ENCODE measurements at regions not wholly inside any gene's neighbourhood (a gene's known extent, or its start where the extent isn't known, plus 50 kb on each side); places are given as distances from the start of the nearest gene placed in this dataset.

DNA sequence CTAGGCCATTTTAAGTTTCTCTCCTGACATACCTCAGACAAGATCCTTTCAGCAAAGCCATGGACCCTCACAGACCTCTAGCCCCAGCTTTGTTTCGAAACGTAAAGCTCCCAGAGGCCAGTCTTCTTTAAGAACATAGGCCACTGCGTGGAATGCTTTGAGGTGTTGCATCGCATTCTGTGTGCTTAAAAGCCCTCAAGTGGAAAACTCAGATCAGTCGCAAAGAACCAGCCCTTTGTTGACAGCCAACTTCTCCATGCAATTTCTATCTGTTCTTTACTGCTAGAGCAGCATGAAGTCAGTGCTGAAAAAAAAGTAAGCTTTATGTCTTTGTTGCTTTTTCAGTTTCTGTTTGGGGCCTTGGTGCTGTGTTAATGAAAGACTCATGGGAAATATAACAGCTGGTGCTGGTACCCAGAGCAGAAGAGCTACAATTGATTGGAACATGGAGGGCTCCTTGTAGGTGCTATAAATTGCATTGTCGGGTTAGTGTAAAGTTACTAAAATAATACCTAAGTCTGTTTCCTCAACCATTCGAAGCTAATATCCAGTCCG lies 142.6 kb downstream of the MAP3K7 start:
- Histone ChIP-seq H3K36me3 (ENCODE audit: insufficient read depth, low read length) (no peaks in the 10 kb centered on the region), H3F3A (ENCODE audit: insufficient read depth, low read length) (no peaks in the 10 kb centered on the region), H3K27me3 (ENCODE audit: insufficient read depth, low read length) (no peaks in the 10 kb centered on the region), H3K9me3 (ENCODE audit: low read length) (no peaks in the 10 kb centered on the region), H3K9me2 (ENCODE audit: low read depth, low read length) (no peaks in the 10 kb centered on the region), H3K79me2 (ENCODE audit: insufficient read depth, low read length) (no peaks in the 10 kb centered on the region), H3K9ac (ENCODE audit: low read length) (no peak overlapping the region), H3K4me3 (ENCODE audit: low read depth, low read length, poor library complexity, severe bottlenecking) (no peak overlapping the region), H3K4me1 (ENCODE audit: insufficient read depth, low read length, severe bottlenecking) (peaks cover 34% of the 10 kb centered on the region), H2AFZ (ENCODE audit: low read length) (no peak overlapping the region), H3K27ac (ENCODE audit: low read depth, low read length, poor library complexity, severe bottlenecking) (no peak overlapping the region), H3K4me2 (ENCODE audit: low read length) (no peak overlapping the region), H4K20me1 (ENCODE audit: insufficient read depth, low read length) (no peaks in the 10 kb centered on the region)
- TF ChIP-seq EZH2 (IDR thresholded peaks at IDR 0.05; ENCODE audit: borderline replicate concordance, low read length), result no peak
- TF ChIP-seq, protein P1, sequence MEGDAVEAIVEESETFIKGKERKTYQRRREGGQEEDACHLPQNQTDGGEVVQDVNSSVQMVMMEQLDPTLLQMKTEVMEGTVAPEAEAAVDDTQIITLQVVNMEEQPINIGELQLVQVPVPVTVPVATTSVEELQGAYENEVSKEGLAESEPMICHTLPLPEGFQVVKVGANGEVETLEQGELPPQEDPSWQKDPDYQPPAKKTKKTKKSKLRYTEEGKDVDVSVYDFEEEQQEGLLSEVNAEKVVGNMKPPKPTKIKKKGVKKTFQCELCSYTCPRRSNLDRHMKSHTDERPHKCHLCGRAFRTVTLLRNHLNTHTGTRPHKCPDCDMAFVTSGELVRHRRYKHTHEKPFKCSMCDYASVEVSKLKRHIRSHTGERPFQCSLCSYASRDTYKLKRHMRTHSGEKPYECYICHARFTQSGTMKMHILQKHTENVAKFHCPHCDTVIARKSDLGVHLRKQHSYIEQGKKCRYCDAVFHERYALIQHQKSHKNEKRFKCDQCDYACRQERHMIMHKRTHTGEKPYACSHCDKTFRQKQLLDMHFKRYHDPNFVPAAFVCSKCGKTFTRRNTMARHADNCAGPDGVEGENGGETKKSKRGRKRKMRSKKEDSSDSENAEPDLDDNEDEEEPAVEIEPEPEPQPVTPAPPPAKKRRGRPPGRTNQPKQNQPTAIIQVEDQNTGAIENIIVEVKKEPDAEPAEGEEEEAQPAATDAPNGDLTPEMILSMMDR (IDR thresholded peaks at IDR 0.05; ENCODE audit: low read length), result no peak

DNA sequence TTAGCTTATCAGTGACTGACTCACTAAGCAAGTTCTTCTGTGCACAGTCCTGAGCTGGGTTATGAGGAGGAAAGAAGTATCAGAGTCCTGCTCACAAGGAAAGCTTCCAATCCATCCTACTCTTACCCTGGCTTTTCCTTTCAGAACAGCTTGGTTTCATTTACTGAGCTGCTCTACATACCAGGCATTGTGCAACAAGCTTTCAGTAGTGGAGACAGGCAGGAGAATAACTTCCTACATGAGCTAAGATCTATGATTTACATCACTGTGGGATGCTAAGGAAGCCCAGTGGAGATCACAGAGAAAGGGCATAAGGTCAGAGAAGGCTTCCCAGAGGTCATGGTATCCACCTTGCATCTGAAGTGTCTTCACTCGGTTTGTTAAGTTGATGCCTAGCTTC lies 144.5 kb downstream of the MAP3K7 start:
- Histone ChIP-seq H3K4me1 (ENCODE audit: insufficient read depth, low read length, severe bottlenecking) (peaks cover 34% of the 10 kb centered on the region), H2AFZ (ENCODE audit: low read length) (no peak overlapping the region)
- TF ChIP-seq, protein P1 (IDR thresholded peaks at IDR 0.05; ENCODE audit: low read length), result no peak
- TF ChIP-seq EZH2 (IDR thresholded peaks at IDR 0.05; ENCODE audit: borderline replicate concordance, low read length), result no peak

DNA sequence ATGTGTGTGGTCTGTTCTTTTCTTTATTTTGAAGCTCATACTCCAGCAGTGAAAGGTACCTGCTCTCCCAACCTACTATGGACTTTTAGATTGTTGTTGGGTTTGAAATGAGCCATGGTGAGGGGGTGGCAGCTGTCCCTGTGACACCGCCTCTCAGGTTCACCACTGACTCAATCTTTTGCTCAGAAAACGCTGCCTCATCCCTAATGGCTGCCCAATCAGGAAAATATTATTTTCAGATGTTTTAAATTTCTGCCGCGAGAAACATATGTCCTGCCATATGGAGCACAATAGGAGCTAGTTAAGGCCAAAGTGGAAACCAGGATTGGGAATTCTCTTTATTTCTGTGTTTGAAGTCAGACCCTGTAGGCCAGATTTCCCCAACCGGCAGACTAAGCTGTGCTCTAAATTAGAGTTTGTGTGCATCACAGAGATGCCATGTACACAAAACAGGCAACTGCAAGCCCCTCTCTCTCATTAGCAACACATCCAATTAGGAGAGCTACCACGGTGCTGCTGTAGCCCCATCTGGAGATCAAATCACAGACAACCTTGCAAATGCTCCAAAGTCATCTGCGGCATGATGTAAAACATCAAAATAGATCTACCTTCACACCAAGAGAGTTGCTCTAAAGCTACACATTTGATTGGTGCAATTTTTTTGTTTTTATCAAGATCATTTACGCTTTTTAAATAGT lies 144.1 kb upstream of the BACH2 start:
- Histone ChIP-seq H3K9ac (ENCODE audit: low read length) (no peak overlapping the region), H3K4me2 (ENCODE audit: low read length) (no peak overlapping the region), H3K4me3 (ENCODE audit: low read depth, low read length, poor library complexity, severe bottlenecking) (no peak overlapping the region), H3K27me3 (ENCODE audit: insufficient read depth, low read length) (no peaks in the 10 kb centered on the region), H4K20me1 (ENCODE audit: insufficient read depth, low read length) (no peaks in the 10 kb centered on the region), H3K4me1 (ENCODE audit: insufficient read depth, low read length, severe bottlenecking) (peaks cover 29% of the 10 kb centered on the region), H3K79me2 (ENCODE audit: insufficient read depth, low read length) (no peaks in the 10 kb centered on the region), H3K9me3 (ENCODE audit: low read length) (0 out of 2 replicates have a peak, but pooled peaks cover 1% of the 10 kb centered on the region), H2AFZ (ENCODE audit: low read length) (no peak overlapping the region), H3F3A (ENCODE audit: insufficient read depth, low read length) (no peaks in the 10 kb centered on the region), H3K36me3 (ENCODE audit: insufficient read depth, low read length) (no peaks in the 10 kb centered on the region), H3K27ac (ENCODE audit: low read depth, low read length, poor library complexity, severe bottlenecking) (no peak overlapping the region), H3K9me2 (ENCODE audit: low read depth, low read length) (no peaks in the 10 kb centered on the region)
- TF ChIP-seq EZH2 (IDR thresholded peaks at IDR 0.05; ENCODE audit: borderline replicate concordance, low read length), result no peak
- TF ChIP-seq, protein P1 (IDR thresholded peaks at IDR 0.05; ENCODE audit: low read length), result no peak

More for the DNA sequence above, 144.5 kb downstream of the MAP3K7 start:
- H4K20me1 ChIP-seq (ENCODE audit: insufficient read depth, low read length), result no peaks in the 10 kb centered on the region
- H3F3A ChIP-seq (ENCODE audit: insufficient read depth, low read length), result no peaks in the 10 kb centered on the region
- no peaks in the 10 kb centered on the region for H3K79me2 ChIP-seq (ENCODE audit: insufficient read depth, low read length)
- no peaks in the 10 kb centered on the region for H3K27me3 ChIP-seq (ENCODE audit: insufficient read depth, low read length)
- no peak overlapping the region for H3K9ac ChIP-seq (ENCODE audit: low read length)
- H3K4me2 ChIP-seq (ENCODE audit: low read length), result no peak overlapping the region
- H3K4me3 ChIP-seq (ENCODE audit: low read depth, low read length, poor library complexity, severe bottlenecking), result no peak overlapping the region
- H3K36me3 ChIP-seq (ENCODE audit: insufficient read depth, low read length), result no peaks in the 10 kb centered on the region
- no peaks in the 10 kb centered on the region for H3K9me3 ChIP-seq (ENCODE audit: low read length)
- no peak overlapping the region for H3K27ac ChIP-seq (ENCODE audit: low read depth, low read length, poor library complexity, severe bottlenecking)
- no peaks in the 10 kb centered on the region for H3K9me2 ChIP-seq (ENCODE audit: low read depth, low read length)
